ENCODE measurements at regions not wholly inside any gene's neighbourhood (a gene's known extent, or its start where the extent isn't known, plus 50 kb on each side); places are given as distances from the start of the nearest gene placed in this dataset.
"Not testable (repeated sequence)": the region's sequence is repeated elsewhere in the genome, so short reads cannot be mapped to it uniquely, and the experiment has no call there.

DNA sequence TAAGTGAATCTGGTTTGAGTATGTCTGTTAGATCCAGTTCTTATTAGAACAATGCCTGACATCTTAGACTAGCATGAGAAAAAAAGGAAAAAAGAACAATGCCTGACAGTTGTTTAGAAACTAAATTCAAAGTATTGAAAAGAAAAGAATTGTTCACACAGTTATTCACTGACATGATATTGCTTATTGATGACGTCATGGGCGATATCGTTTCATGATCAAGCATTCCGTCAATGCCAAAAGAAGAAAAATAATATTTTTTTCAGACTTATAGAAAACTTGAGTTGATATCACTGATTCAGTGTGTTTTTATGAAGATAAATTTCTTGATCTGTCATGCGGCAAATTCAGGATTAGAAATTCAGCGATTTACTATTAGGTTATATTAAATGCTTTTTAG is 196.5 kb upstream of the AGR3 start:
- H3K9me3 ChIP-seq (replicated peaks): no peaks in the 10 kb centered on the region
- DNase-seq (ENCODE audit: low read depth in 1 of 2, low spot score in 2 of 2): no peak
- H3K27ac ChIP-seq: no peak overlapping the region
- no peak overlapping the region for H3K4me3 ChIP-seq
- no peaks in the 10 kb centered on the region for H3K27me3 ChIP-seq (replicated peaks)
- no peaks in the 10 kb centered on the region for H3K36me3 ChIP-seq
- no peaks in the 10 kb centered on the region for H3K4me1 ChIP-seq (replicated peaks)

GRCh38 chr7:17083392-17084165 is 201.8 kb upstream of the AGR3 start:
- Histone ChIP-seq H3K27me3 (replicated peaks) (no peaks in the 10 kb centered on the region), H3K4me1 (replicated peaks) (no peaks in the 10 kb centered on the region), H3K27ac (no peak overlapping the region), H3K36me3 (no peaks in the 10 kb centered on the region), H3K9me3 (replicated peaks) (no peaks in the 10 kb centered on the region), H3K4me3 (no peak overlapping the region)
- no peak for DNase-seq (ENCODE audit: low read depth in 1 of 2, low spot score in 2 of 2)

DNA sequence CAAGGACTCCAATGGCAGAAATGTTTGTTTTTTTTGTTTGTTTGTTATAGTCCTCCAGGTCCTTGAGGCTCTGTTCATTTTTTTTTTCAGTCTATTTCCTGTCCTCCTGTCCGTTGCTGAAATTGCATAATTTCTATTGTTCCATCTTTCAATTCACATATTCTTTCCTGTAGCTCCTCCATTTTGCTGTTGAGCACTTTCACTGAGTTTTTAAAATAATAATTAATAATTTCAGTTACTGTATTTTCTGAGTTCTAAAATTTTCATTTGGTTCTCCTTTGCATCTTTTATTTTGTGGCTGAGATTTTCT is 202.3 kb upstream of the AGR3 start:
- Histone ChIP-seq H3K4me1 (replicated peaks) (no peaks in the 10 kb centered on the region), H3K9me3 (replicated peaks) (no peaks in the 10 kb centered on the region), H3K36me3 (no peaks in the 10 kb centered on the region), H3K27me3 (replicated peaks) (no peaks in the 10 kb centered on the region), H3K4me3 (no peak overlapping the region), H3K27ac (no peak overlapping the region)
- no peak for DNase-seq (ENCODE audit: low read depth in 1 of 2, low spot score in 2 of 2)

GRCh38 chr7:17085186-17085585 is 203.4 kb upstream of the AGR3 start:
- DNase-seq (ENCODE audit: low read depth in 1 of 2, low spot score in 2 of 2): no peak
- H3K36me3 ChIP-seq: no peaks in the 10 kb centered on the region
- H3K27me3 ChIP-seq (replicated peaks): no peaks in the 10 kb centered on the region

DNA sequence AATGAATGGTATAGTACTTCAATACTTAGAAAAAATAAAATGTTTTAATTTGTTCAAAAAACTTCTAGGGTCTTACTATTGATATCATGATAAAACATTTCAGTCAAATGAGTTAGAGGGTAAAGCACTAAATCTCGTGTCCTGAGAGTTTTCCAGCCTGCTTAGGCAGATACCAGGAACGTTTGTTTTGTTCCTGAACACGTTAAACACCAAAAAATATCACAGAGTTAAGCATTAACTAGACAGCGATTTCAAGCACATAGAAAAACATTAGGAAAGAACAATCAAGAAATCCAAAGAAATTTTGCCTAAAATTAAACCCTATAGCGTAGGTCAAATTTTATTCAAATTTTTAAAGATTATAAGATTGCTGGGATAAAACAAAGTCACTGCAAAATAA is 204.6 kb upstream of the AGR3 start:
- Histone ChIP-seq H3K27ac (no peak overlapping the region), H3K27me3 (replicated peaks) (no peaks in the 10 kb centered on the region), H3K4me1 (replicated peaks) (peaks cover 8% of the 10 kb centered on the region), H3K4me3 (no peak overlapping the region), H3K36me3 (no peaks in the 10 kb centered on the region), H3K9me3 (replicated peaks) (no peaks in the 10 kb centered on the region)
- DNase-seq (ENCODE audit: low read depth in 1 of 2, low spot score in 2 of 2): no peak

More at GRCh38 chr7:17085186-17085585, 203.4 kb upstream of the AGR3 start:
- no peak overlapping the region for H3K4me3 ChIP-seq
- H3K27ac ChIP-seq: no peak overlapping the region
- H3K4me1 ChIP-seq (replicated peaks): no peaks in the 10 kb centered on the region
- no peaks in the 10 kb centered on the region for H3K9me3 ChIP-seq (replicated peaks)

GRCh38 chr7:17090751-17091150 is 207.7 kb upstream of the AHR start:
- peak in 1 of 2 experiments; percentile 60 for DNase-seq (ENCODE audit: low read depth in 1 of 2, low spot score in 2 of 2)
- Histone ChIP-seq H3K4me1 (replicated peaks) (peaks cover 8% of the 10 kb centered on the region), H3K27me3 (replicated peaks) (no peaks in the 10 kb centered on the region), H3K36me3 (no peaks in the 10 kb centered on the region), H3K4me3 (no peak overlapping the region), H3K27ac (0 out of 2 replicates have a peak overlapping the region, but pooled peaks have one; percentile 0), H3K9me3 (replicated peaks) (no peaks in the 10 kb centered on the region)

DNA sequence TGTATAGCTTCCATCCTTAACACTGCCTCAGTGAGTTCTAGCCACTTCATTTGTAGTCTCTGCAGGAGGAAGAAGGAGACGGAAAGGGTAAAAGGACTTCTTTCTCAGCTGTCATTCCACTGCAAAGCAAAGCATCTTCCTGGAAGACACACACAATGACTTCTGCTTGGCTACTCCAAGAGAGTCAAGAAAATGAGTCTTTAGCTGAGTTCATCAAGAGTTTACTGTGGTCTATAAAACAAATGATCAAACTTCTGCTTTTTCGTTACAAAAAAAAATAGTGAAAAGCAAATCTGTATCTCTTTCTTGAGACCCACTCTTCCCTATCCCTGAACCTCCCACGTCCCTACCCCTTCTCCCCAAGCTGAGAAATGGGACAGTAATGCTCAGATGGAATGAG is 205.0 kb upstream of the AHR start:
- peaks cover 8% of the 10 kb centered on the region for H3K4me1 ChIP-seq (replicated peaks)
- H3K9me3 ChIP-seq (replicated peaks): no peaks in the 10 kb centered on the region
- DNase-seq (ENCODE audit: low read depth in 1 of 2, low spot score in 2 of 2): no peak
- no peaks in the 10 kb centered on the region for H3K36me3 ChIP-seq
- no peaks in the 10 kb centered on the region for H3K27me3 ChIP-seq (replicated peaks)
- H3K27ac ChIP-seq: no peak overlapping the region
- no peak overlapping the region for H3K4me3 ChIP-seq

DNA sequence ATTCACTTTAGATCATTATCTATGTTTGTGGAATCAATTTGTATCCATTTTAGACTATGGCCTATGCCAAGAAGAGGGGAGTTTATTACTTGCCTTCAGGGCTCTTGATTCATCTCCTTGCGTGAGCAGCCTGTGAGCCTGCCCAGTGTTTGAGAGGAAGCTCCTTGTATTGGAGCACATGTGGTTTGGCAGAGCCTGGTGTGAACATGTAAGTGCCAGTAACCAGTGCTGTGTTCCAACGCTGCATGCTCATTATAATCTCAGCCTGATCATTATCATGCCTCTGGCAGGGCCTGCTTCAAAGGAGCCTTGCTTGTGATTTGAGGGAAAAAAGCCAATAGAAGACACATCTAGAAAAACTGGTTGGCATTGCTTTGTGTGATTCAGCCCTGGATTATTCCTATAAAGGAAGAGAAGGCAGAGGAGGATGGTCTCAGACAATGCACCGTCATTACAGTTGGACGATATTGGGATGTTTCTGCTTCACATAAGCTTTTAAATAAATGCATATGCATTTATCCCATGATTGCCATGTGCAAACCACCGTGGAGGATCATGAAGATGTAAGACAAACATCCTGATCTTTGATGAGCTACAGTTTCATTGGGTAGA is 203.4 kb upstream of the AHR start:
- H3K9me3 ChIP-seq (replicated peaks): no peaks in the 10 kb centered on the region
- H3K27ac ChIP-seq: no peak overlapping the region
- peaks cover 16% of the 10 kb centered on the region for H3K4me1 ChIP-seq (replicated peaks)

DNA sequence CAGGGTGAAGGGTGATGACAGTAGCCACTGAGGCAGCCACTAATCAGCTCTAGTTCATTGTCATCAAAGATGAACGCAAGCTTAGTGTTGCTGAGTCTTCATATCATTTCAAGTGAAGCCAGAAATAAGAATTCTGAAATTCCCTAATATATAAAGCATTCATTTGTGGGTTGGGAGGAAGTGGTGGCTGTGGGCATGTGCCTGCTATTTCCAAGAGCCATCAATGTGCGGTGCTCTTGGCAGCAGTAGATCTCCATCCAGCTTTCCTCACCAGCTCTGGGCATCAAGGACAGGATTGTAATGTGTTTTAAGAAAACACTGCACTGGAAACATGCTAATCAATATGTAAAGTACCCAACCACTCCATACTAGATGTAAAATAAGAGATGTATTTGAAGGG is 202.5 kb upstream of the AHR start:
- H3K4me3 ChIP-seq: no peak overlapping the region
- H3K9me3 ChIP-seq (replicated peaks): no peaks in the 10 kb centered on the region
- H3K4me1 ChIP-seq (replicated peaks): peaks cover 12% of the 10 kb centered on the region
- no peak overlapping the region for H3K27ac ChIP-seq
- no peak for DNase-seq (ENCODE audit: low read depth in 1 of 2, low spot score in 2 of 2)
- no peaks in the 10 kb centered on the region for H3K27me3 ChIP-seq (replicated peaks)
- H3K36me3 ChIP-seq: no peaks in the 10 kb centered on the region

More for the DNA sequence above, 203.4 kb upstream of the AHR start:
- Histone ChIP-seq H3K4me3 (no peak overlapping the region), H3K36me3 (no peaks in the 10 kb centered on the region), H3K27me3 (replicated peaks) (no peaks in the 10 kb centered on the region)
- DNase-seq (ENCODE audit: low read depth in 1 of 2, low spot score in 2 of 2): no peak

- Histone ChIP-seq H3K4me1 (replicated peaks) (peaks cover 8% of the 10 kb centered on the region), H3K27ac (no peak overlapping the region), H3K9me3 (replicated peaks) (no peaks in the 10 kb centered on the region), H3K36me3 (no peaks in the 10 kb centered on the region), H3K27me3 (replicated peaks) (no peaks in the 10 kb centered on the region), H3K4me3 (no peak overlapping the region)
- no peak for DNase-seq (ENCODE audit: low read depth in 1 of 2, low spot score in 2 of 2)
Measured at GRCh38 chr7:17097668-17098297, 200.7 kb upstream of the AHR start.

- DNase-seq (ENCODE audit: low read depth in 1 of 2, low spot score in 2 of 2): no peak
- Histone ChIP-seq H3K4me3 (no peak overlapping the region), H3K4me1 (replicated peaks) (peaks cover 8% of the 10 kb centered on the region), H3K27me3 (replicated peaks) (no peaks in the 10 kb centered on the region), H3K9me3 (replicated peaks) (no peaks in the 10 kb centered on the region), H3K36me3 (no peaks in the 10 kb centered on the region), H3K27ac (no peak overlapping the region)
Measured at GRCh38 chr7:17098515-17098914, 199.9 kb upstream of the AHR start.

DNA sequence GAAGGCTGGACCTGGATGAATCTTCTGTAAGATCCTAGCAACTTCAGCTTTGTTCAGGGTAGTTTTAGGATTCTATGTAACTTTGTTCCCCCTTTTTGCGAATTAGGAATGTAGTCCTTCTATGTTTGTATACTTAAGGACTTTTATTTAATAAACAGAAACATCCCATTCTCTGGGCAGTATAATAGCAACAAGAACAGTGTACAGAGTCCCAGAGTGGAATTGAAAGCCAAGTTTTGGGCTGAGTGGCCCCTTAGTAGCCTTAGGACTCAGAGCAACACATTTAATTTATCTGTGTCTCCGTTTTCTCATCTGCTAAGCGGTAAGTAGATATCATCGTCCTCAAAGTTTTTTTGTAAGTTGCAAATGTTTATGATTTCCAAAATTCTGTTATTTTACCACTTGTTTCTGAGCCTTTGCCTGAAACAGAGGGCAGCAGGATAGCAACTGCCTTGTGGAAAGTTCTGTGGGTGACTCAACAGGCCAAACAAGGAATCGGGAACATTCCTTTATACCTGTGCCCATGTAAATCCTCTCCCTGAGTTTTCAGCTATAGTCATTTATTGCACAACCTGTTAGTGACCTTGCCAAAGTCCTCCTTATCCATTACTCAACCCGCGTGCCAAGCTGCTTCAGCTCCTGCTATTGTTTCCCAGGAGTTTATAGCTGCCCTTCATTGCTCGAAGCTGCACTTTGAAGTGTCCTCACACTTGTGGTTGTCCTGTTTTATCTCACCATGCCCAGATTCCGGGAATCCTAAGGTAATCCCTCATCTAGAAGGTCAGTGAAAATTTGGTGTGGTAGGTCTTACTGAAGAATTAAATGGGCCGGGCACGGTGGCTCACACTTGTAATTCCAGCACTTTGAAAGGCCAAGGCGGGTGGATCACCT is 199.1 kb upstream of the AHR start:
- H3K36me3 ChIP-seq: no peaks in the 10 kb centered on the region
- H3K4me1 ChIP-seq (replicated peaks): peaks cover 8% of the 10 kb centered on the region
- no peak overlapping the region for H3K4me3 ChIP-seq
- no peak overlapping the region for H3K27ac ChIP-seq
- no peaks in the 10 kb centered on the region for H3K27me3 ChIP-seq (replicated peaks)
- H3K9me3 ChIP-seq (replicated peaks): no peaks in the 10 kb centered on the region
- peak in 1 of 2 experiments; percentile 19 for DNase-seq (ENCODE audit: low read depth in 1 of 2, low spot score in 2 of 2)

GRCh38 chr7:17099974-17100509 is 198.4 kb upstream of the AHR start:
- H3K4me1 ChIP-seq (replicated peaks); H3K9me3 ChIP-seq (replicated peaks); H3K27ac ChIP-seq; H3K4me3 ChIP-seq; H3K27me3 ChIP-seq (replicated peaks); H3K36me3 ChIP-seq; DNase-seq (ENCODE audit: low read depth in 1 of 2, low spot score in 2 of 2): not testable (repeated sequence)
